ENCODE measurements at regions not wholly inside any gene's neighbourhood (a gene's known extent, or its start where the extent isn't known, plus 50 kb on each side); places are given as distances from the start of the nearest gene placed in this dataset.
"Not testable (repeated sequence)": the region's sequence is repeated elsewhere in the genome, so short reads cannot be mapped to it uniquely, and the experiment has no call there.

DNA sequence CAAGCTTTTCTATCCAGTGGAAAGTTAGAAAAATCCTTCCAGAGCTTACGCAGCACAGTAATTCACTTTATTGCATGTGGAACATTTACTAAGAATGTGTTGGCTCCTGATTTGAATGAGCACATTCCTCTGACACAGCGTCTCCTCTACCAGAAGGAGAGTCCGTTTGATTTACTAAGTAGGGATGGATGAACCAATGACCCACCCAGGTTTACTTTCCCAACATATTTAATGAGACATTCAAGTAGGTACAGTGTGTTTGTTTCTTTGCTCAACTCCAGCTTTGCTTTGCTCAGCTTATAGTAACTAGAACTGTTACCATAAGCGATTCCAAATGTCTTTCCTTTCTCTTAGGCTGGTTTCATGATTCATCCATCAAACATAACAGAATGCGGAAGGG lies 161.7 kb downstream of the SMARCA1 start:
- H3K36me3 ChIP-seq (ENCODE audit: control insufficient read depth, insufficient read depth, low read length) = no peaks in the 10 kb centered on the region

DNA sequence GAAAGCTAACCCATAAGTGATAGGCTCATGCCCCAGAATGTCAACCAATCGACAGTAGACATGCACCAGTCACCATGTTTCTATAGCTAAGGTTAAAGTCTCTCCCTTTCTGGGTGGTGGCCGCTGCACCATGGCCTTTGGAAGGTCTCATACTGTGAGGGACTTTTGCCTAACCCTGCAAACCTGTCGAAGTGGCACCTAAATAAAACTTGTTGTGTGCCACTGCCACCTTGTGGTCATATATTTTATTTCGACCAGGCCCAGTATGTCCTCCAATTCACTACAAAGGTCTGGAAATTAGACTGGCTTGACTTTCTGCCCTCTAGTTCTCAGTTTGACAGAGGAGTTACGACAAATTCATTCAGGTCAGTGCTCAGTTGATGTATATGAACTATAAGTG lies 163.1 kb downstream of the SMARCA1 start:
- peaks cover 3% of the 10 kb centered on the region; the same call in 1 of the 2 replicates for H3K27me3 ChIP-seq (ENCODE audit: control insufficient read depth, insufficient read depth, low read length)
- no peak overlapping the region for H3K27ac ChIP-seq (ENCODE audit: low read depth, low read length)
- no peak overlapping the region for H3K4me3 ChIP-seq (ENCODE audit: low read depth, low read length)
- H3K4me1 ChIP-seq (ENCODE audit: control insufficient read depth, insufficient read depth, low read length) = no peaks in the 10 kb centered on the region
- H3K36me3 ChIP-seq (ENCODE audit: control insufficient read depth, insufficient read depth, low read length) = no peaks in the 10 kb centered on the region
- H3K9ac ChIP-seq (ENCODE audit: low read length) = no peak overlapping the region
- H3K9me3 ChIP-seq (ENCODE audit: control insufficient read depth, insufficient read depth, low read depth, low read length) = peaks cover 5% of the 10 kb centered on the region; the same call in 1 of the 2 replicates

More for the DNA sequence above, 161.7 kb downstream of the SMARCA1 start:
- H3K27ac ChIP-seq (ENCODE audit: low read depth, low read length) = no peak overlapping the region
- peaks cover 3% of the 10 kb centered on the region; the same call in 1 of the 2 replicates for H3K27me3 ChIP-seq (ENCODE audit: control insufficient read depth, insufficient read depth, low read length)
- no peaks in the 10 kb centered on the region for H3K4me1 ChIP-seq (ENCODE audit: control insufficient read depth, insufficient read depth, low read length)
- H3K9me3 ChIP-seq (ENCODE audit: control insufficient read depth, insufficient read depth, low read depth, low read length) = peaks cover 5% of the 10 kb centered on the region; the same call in 1 of the 2 replicates
- no peak overlapping the region for H3K4me3 ChIP-seq (ENCODE audit: low read depth, low read length)
- no peak overlapping the region for H3K9ac ChIP-seq (ENCODE audit: low read length)

DNA sequence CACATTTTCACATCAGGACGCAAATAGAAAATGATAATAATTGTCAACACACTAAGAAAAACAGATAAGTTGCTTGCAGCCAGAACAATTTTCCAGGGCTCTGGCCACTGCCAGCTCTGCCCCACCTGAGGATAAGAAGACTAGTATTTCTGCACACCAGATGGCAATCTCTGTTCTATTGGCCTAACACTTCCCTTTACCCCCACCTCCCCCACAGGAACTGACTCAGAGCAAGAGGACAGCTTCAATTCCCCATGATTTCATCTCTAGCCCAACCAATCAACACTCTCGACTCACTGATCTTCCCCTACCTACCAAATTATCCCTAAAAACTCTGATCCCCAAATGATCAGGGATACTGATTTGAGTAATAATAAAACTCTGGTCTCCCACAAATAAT lies 164.0 kb downstream of the SMARCA1 start:
- peaks cover 3% of the 10 kb centered on the region; the same call in 1 of the 2 replicates for H3K27me3 ChIP-seq (ENCODE audit: control insufficient read depth, insufficient read depth, low read length)
- no peak overlapping the region for H3K27ac ChIP-seq (ENCODE audit: low read depth, low read length)

DNA sequence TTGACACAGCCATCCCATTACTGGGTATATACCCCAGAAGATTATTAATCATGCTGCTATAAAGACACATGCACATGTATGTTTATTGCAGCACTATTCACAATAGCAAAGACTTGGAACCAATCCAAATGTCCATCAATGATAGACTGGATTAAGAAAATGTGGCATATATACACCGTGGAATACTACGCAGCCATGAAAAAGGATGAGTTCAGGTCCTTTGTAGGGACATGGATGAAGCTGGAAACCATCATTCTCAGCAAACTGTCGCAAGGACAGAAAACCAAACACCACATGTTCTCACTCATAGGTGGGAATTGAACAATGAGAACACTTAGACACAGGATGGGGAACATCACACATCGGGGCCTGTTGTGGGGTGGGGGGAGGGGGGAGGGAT lies 165.9 kb downstream of the SMARCA1 start:
- not testable (repeated sequence) for H3K36me3 ChIP-seq (ENCODE audit: control insufficient read depth, insufficient read depth, low read length); H3K9ac ChIP-seq (ENCODE audit: low read length); H3K9me3 ChIP-seq (ENCODE audit: control insufficient read depth, insufficient read depth, low read depth, low read length); H3K27ac ChIP-seq (ENCODE audit: low read depth, low read length); H3K4me1 ChIP-seq (ENCODE audit: control insufficient read depth, insufficient read depth, low read length); H3K27me3 ChIP-seq (ENCODE audit: control insufficient read depth, insufficient read depth, low read length); H3K4me3 ChIP-seq (ENCODE audit: low read depth, low read length)

More for the DNA sequence above, 164.0 kb downstream of the SMARCA1 start:
- Histone ChIP-seq H3K4me3 (ENCODE audit: low read depth, low read length) (no peak overlapping the region), H3K4me1 (ENCODE audit: control insufficient read depth, insufficient read depth, low read length) (no peaks in the 10 kb centered on the region), H3K9ac (ENCODE audit: low read length) (no peak overlapping the region), H3K9me3 (ENCODE audit: control insufficient read depth, insufficient read depth, low read depth, low read length) (peaks cover 5% of the 10 kb centered on the region; the same call in 1 of the 2 replicates), H3K36me3 (ENCODE audit: control insufficient read depth, insufficient read depth, low read length) (no peaks in the 10 kb centered on the region)

DNA sequence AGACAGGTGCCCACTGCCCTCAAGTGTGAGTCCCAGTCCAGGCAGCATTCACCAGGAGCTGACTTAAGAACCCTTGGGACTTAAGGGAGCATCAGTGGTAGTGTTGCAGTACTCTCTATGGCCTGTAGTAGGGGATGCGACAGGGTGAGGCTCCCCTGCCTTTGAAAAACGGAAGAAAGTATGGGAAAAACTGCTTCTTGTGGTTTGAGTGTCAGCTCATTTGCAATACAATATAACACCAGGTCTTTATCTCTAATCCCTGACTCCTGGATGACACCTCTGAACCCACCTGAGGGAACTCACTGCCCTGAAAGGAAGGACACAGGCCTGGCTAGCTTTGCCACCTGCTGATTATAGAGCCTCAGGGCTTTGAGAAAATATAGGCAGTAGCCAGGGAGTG lies 176.0 kb downstream of the SMARCA1 start:
- no peak overlapping the region for H3K4me3 ChIP-seq (ENCODE audit: low read depth, low read length)
- no peak overlapping the region for H3K27ac ChIP-seq (ENCODE audit: low read depth, low read length)
- no peaks in the 10 kb centered on the region for H3K36me3 ChIP-seq (ENCODE audit: control insufficient read depth, insufficient read depth, low read length)
- 0 out of 2 replicates have a peak, but pooled peaks cover 2% of the 10 kb centered on the region for H3K4me1 ChIP-seq (ENCODE audit: control insufficient read depth, insufficient read depth, low read length)
- no peak overlapping the region for H3K9ac ChIP-seq (ENCODE audit: low read length)
- peaks cover 73% of the 10 kb centered on the region for H3K27me3 ChIP-seq (ENCODE audit: control insufficient read depth, insufficient read depth, low read length)
- H3K9me3 ChIP-seq (ENCODE audit: control insufficient read depth, insufficient read depth, low read depth, low read length) = 0 out of 2 replicates have a peak, but pooled peaks cover 3% of the 10 kb centered on the region

DNA sequence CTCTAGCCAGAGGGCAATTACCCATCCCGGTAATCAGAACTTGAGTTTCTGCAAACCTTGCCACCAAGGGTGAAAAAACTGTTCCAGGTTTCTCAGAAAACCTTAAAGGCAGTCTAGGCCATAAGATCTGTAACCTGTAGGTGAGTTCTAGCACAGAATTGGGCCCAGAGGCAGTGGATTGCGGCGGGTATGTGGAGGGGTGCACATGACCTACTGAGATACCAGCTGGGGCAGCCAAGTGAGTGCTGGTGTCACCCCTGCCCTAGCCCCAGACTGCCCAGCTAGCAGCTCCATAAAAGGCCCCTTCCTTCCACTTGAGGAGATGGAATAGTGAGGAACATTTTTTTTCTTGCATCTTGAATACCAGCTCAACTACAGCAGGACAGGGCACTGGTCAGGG lies 176.7 kb downstream of the SMARCA1 start:
- H3K9me3 ChIP-seq (ENCODE audit: control insufficient read depth, insufficient read depth, low read depth, low read length) = 0 out of 2 replicates have a peak, but pooled peaks cover 3% of the 10 kb centered on the region
- 0 out of 2 replicates have a peak, but pooled peaks cover 2% of the 10 kb centered on the region for H3K4me1 ChIP-seq (ENCODE audit: control insufficient read depth, insufficient read depth, low read length)
- H3K36me3 ChIP-seq (ENCODE audit: control insufficient read depth, insufficient read depth, low read length) = no peaks in the 10 kb centered on the region
- H3K27me3 ChIP-seq (ENCODE audit: control insufficient read depth, insufficient read depth, low read length) = peaks cover 73% of the 10 kb centered on the region
- H3K4me3 ChIP-seq (ENCODE audit: low read depth, low read length) = no peak overlapping the region
- H3K27ac ChIP-seq (ENCODE audit: low read depth, low read length) = no peak overlapping the region
- no peak overlapping the region for H3K9ac ChIP-seq (ENCODE audit: low read length)

DNA sequence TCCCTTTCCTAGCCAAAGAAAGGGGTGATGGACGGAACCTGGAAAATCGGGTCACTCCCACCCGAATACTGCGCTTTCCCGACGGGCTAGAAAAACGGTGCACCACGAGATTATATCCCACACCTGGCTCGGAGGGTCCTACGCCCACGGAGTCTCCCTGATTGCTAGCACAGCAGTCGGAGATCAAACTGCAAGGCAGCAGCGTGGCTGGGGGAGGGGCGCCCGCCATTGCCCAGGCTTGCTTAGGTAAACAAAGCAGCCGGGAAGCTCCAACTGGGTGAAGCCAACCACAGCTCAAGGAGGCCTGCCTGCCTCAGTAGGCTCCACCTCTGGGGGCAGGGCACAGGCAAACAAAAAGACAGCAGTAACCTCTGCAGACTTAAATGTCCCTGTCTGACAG lies 186.0 kb downstream of the SMARCA1 start:
- not testable (repeated sequence) for H3K27me3 ChIP-seq (ENCODE audit: control insufficient read depth, insufficient read depth, low read length); H3K36me3 ChIP-seq (ENCODE audit: control insufficient read depth, insufficient read depth, low read length); H3K4me1 ChIP-seq (ENCODE audit: control insufficient read depth, insufficient read depth, low read length); H3K27ac ChIP-seq (ENCODE audit: low read depth, low read length)
- Histone ChIP-seq H3K9me3 (ENCODE audit: control insufficient read depth, insufficient read depth, low read depth, low read length) (peaks cover 27% of the 10 kb centered on the region), H3K4me3 (ENCODE audit: low read depth, low read length) (peak overlapping the region; percentile 87), H3K9ac (ENCODE audit: low read length) (peak overlapping the region; percentile 88)

DNA sequence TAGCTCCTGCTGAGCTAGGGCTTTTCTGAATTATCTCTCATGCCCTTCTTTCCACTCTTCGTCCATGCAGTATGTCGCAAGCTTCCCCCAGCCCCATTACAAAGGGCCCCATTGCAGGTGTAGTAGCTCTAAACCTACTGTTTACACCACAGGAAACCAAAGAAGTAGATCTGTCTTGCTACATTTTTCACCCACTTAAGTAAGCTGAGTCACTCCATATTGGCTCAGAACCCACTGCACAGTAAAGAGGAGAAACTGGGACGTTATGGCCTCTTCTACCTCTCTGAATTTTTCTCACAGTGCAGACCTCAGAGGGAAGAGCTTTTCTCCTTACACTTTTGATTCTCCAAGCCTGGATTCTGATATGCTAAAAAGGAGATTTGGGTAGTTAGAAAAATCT lies 200.2 kb downstream of the SMARCA1 start:
- Histone ChIP-seq H3K36me3 (ENCODE audit: control insufficient read depth, insufficient read depth, low read length) (no peaks in the 10 kb centered on the region), H3K9ac (ENCODE audit: low read length) (no peak overlapping the region), H3K4me1 (ENCODE audit: control insufficient read depth, insufficient read depth, low read length) (no peaks in the 10 kb centered on the region), H3K4me3 (ENCODE audit: low read depth, low read length) (no peak overlapping the region), H3K27me3 (ENCODE audit: control insufficient read depth, insufficient read depth, low read length) (no peaks in the 10 kb centered on the region; the same call in 1 of the 2 replicates), H3K9me3 (ENCODE audit: control insufficient read depth, insufficient read depth, low read depth, low read length) (no peaks in the 10 kb centered on the region), H3K27ac (ENCODE audit: low read depth, low read length) (no peak overlapping the region)

DNA sequence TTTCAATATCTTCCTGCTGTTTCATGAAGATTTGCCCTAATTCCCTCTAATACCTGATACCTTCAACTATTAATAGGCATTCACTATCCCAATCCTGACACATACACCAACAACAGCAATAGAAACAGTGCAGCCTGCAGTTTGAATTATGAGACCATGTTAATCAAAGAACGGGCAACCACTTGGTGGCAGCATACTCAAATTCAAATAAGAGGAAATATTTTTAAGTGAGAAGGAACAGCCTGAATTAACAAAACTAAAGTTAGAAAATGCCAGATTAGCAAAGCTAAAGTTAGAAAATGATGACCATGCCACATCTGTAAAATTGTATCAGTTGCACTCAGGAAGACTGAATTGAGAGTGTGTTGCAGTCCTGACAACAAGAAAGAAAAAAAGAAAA lies 204.9 kb downstream of the SMARCA1 start:
- no peak overlapping the region for H3K4me3 ChIP-seq (ENCODE audit: low read depth, low read length)
- no peaks in the 10 kb centered on the region for H3K36me3 ChIP-seq (ENCODE audit: control insufficient read depth, insufficient read depth, low read length)
- H3K27ac ChIP-seq (ENCODE audit: low read depth, low read length) = no peak overlapping the region
- no peaks in the 10 kb centered on the region for H3K9me3 ChIP-seq (ENCODE audit: control insufficient read depth, insufficient read depth, low read depth, low read length)
- peaks cover 3% of the 10 kb centered on the region; the same call in 1 of the 2 replicates for H3K27me3 ChIP-seq (ENCODE audit: control insufficient read depth, insufficient read depth, low read length)
- H3K9ac ChIP-seq (ENCODE audit: low read length) = no peak overlapping the region
- H3K4me1 ChIP-seq (ENCODE audit: control insufficient read depth, insufficient read depth, low read length) = no peaks in the 10 kb centered on the region

DNA sequence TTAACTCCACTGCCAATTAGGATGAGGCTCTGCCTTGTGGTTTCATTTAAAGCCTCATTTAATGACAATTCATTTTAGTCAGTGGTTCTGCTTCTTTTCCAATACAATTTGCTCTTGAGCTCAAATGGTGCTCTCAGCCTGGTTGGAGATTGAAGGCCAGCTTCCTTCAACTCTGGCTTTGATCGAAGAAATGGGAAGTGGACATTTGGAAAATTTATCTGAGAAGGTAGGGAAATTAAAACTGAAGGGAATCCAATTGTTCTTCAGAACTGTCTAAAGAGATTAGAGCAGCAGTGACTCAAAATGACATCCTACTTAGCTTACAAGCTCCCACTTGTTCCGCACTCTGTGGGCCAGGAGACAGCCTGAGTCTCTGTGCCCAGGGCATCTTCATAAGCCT lies 206.8 kb downstream of the SMARCA1 start:
- Histone ChIP-seq H3K9me3 (ENCODE audit: control insufficient read depth, insufficient read depth, low read depth, low read length) (no peaks in the 10 kb centered on the region), H3K9ac (ENCODE audit: low read length) (no peak overlapping the region), H3K4me1 (ENCODE audit: control insufficient read depth, insufficient read depth, low read length) (no peaks in the 10 kb centered on the region), H3K27me3 (ENCODE audit: control insufficient read depth, insufficient read depth, low read length) (peaks cover 7% of the 10 kb centered on the region; the same call in 1 of the 2 replicates), H3K4me3 (ENCODE audit: low read depth, low read length) (no peak overlapping the region), H3K36me3 (ENCODE audit: control insufficient read depth, insufficient read depth, low read length) (no peaks in the 10 kb centered on the region), H3K27ac (ENCODE audit: low read depth, low read length) (no peak overlapping the region)

DNA sequence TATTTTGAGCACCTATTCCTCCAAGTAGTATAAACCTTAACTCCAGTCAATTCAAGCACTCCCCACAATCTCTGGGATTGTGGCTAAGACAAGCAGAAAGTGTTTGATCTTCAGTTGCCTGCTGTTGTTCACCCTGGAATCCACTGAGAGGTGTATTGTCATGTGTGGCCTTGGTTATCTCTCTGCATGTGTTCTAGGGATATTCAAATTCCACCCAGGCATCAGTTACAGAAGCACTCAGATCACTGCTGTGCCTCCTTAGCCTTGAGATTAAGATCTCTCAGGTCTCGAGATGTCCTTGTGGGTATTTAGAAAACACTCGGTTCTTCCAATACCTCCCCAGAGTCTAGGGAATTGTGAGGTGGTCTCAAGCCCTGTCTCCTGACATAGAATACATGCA lies 213.3 kb downstream of the SMARCA1 start:
- peaks cover 9% of the 10 kb centered on the region for H3K4me1 ChIP-seq (ENCODE audit: control insufficient read depth, insufficient read depth, low read length)
- H3K9ac ChIP-seq (ENCODE audit: low read length) = no peak overlapping the region
- no peak overlapping the region for H3K27ac ChIP-seq (ENCODE audit: low read depth, low read length)
- H3K4me3 ChIP-seq (ENCODE audit: low read depth, low read length) = no peak overlapping the region
- H3K36me3 ChIP-seq (ENCODE audit: control insufficient read depth, insufficient read depth, low read length) = no peaks in the 10 kb centered on the region
- H3K27me3 ChIP-seq (ENCODE audit: control insufficient read depth, insufficient read depth, low read length) = peaks cover 30% of the 10 kb centered on the region; the same call in 1 of the 2 replicates
- peaks cover 5% of the 10 kb centered on the region; the same call in 1 of the 2 replicates for H3K9me3 ChIP-seq (ENCODE audit: control insufficient read depth, insufficient read depth, low read depth, low read length)
